Endothelial cell of umbilical vein (primary cell): ENCODE measurements at regions not wholly inside any gene's neighbourhood (a gene's known extent, or its start where the extent isn't known, plus 50 kb on each side); places are given as distances from the start of the nearest gene placed in this dataset.

Experiments
- BruUV-seq: library from RNA; stranded (reverse); fragments of 400-500 nt; replicated peaks from 2 replicates; lab custom pipeline; 2021; lab: Mats Ljungman, UMichigan
- CTCF ChIA-PET: fragments of 300-600, 350-600 bp; sonication (Branson Sonifier 250); formaldehyde crosslinking; loops from one replicate; lab custom pipeline; 2021; ENCODE audit warnings: antibody characterized with exemption, inconsistent platforms; lab: Charles Lee
- POLR2A ChIA-PET: fragments of 300-600, 350-600 bp; sonication (Branson Sonifier 250); formaldehyde crosslinking; loops from one replicate; lab custom pipeline; 2021; ENCODE audit warnings: antibody characterized with exemption, inconsistent platforms; lab: Charles Lee
- DNase-seq: peaks from one replicate; pipeline ENCODE4 v3.0.0-alpha.2; 2011; ENCODE audit warnings: low read depth, low spot score
- FAIRE-seq: peaks from 2 replicates; lab custom pipeline; 2011; peaks lifted over from hg19 to GRCh38; lab: Jason Lieb, UNC
- H2AFZ ChIP-seq: 2 replicates; pipeline ENCODE4 v1.6.0; 2012; ENCODE audit warnings: low read depth, low read length, control low read depth, inconsistent platforms
- H3K27ac ChIP-seq: 2 replicates; pipeline ENCODE4 v1.5.1; 2011; ENCODE audit warnings: low read depth, mild to moderate bottlenecking, control low read depth, low read length, moderate library complexity; ENCODE audit not compliant: insufficient read depth
- H3K27me3 ChIP-seq, 2 experiments: 2 replicates each; pipeline versions ENCODE4 v1.6.0 to v1.6.1; 2011; ENCODE audit warnings: low read length in 2 of 2, mixed read lengths in 1 of 2; ENCODE audit not compliant: control insufficient read depth in 2 of 2, insufficient read depth in 2 of 2
- H3K36me3 ChIP-seq, 2 experiments: 2 replicates in 1 of 2; 3 replicates in 1 of 2; pipeline ENCODE4 v1.5.1; 2011; ENCODE audit warnings: low read length in 2 of 2, mild to moderate bottlenecking in 1 of 2, moderate library complexity in 1 of 2; ENCODE audit not compliant: control insufficient read depth in 2 of 2, insufficient read depth in 2 of 2; ENCODE audit errors: extremely low read depth in 1 of 2
- H3K4me1 ChIP-seq: 3 replicates; pipeline ENCODE4 v1.5.1; 2011; ENCODE audit warnings: mild to moderate bottlenecking, low read length; ENCODE audit not compliant: control insufficient read depth, insufficient read depth; ENCODE audit errors: extremely low read depth
- H3K4me2 ChIP-seq: 2 replicates; pipeline ENCODE4 v1.6.1; 2011; ENCODE audit warnings: low read length, control low read depth, mixed read lengths; ENCODE audit not compliant: insufficient read depth
- H3K4me3 ChIP-seq, 3 experiments: fragments of 200-600 bp in 1 of 3; sonication (generic), shearing (Covaris generic) in 1 of 3; replicated peaks in 1 of 3; 2 replicates each; pipeline ENCODE4 v1.5.1; 2011 to 2016; ENCODE audit warnings: control low read depth in 3 of 3, low read length in 3 of 3, mild to moderate bottlenecking in 2 of 3, inconsistent platforms in 1 of 3, low read depth in 1 of 3, moderate library complexity in 1 of 3; ENCODE audit not compliant: insufficient read depth in 1 of 3
- H3K79me2 ChIP-seq: 2 replicates; pipeline ENCODE4 v1.6.0; 2012; ENCODE audit warnings: low read length, inconsistent platforms; ENCODE audit not compliant: control insufficient read depth, insufficient read depth
- H3K9ac ChIP-seq: replicated peaks from 2 replicates; pipeline ENCODE3; 2011; ENCODE audit warnings: low read length, control low read depth; ENCODE audit not compliant: insufficient read depth; ENCODE audit errors: extremely low read depth
- H3K9me1 ChIP-seq: replicated peaks from 3 replicates; pipeline ENCODE4 v1.6.0; 2011; ENCODE audit warnings: mild to moderate bottlenecking, low read length; ENCODE audit not compliant: control insufficient read depth, insufficient read depth; ENCODE audit errors: extremely low read depth
- H3K9me3 ChIP-seq: replicated peaks from 2 replicates; pipeline ENCODE4 v1.5.1; 2012; ENCODE audit warnings: low read length, inconsistent platforms; ENCODE audit not compliant: control insufficient read depth, insufficient read depth
- H4K20me1 ChIP-seq: replicated peaks from 2 replicates; pipeline ENCODE3; 2011; ENCODE audit warnings: mild to moderate bottlenecking, low read length; ENCODE audit not compliant: control insufficient read depth, insufficient read depth; ENCODE audit errors: extremely low read depth
- CTCF ChIP-seq, 2 donors: IDR thresholded peaks; 1 replicate in 1 of 2; 2 replicates in 1 of 2; pipeline ENCODE4 v1.5.1; 2011; ENCODE audit warnings: low read length in 2 of 2, mild to moderate bottlenecking in 2 of 2, moderate library complexity in 2 of 2, control low read depth in 1 of 2, inconsistent platforms in 1 of 2, low read depth in 1 of 2; ENCODE audit not compliant: insufficient read depth in 1 of 2; ENCODE audit errors: extremely low read depth in 1 of 2
- EZH2 ChIP-seq: IDR thresholded peaks from 2 replicates; pipeline ENCODE4 v1.6.1; 2012; ENCODE audit warnings: borderline replicate concordance, low read depth, mild to moderate bottlenecking, moderate library complexity, low read length, inconsistent platforms; ENCODE audit not compliant: severe bottlenecking
- FOS ChIP-seq: IDR thresholded peaks from 2 replicates; pipeline ENCODE4 v1.6.1; 2011; ENCODE audit warnings: mild to moderate bottlenecking, low read length, moderate library complexity, borderline replicate concordance; ENCODE audit not compliant: insufficient read depth
- GATA2 ChIP-seq: IDR thresholded peaks from 2 replicates; pipeline ENCODE4 v1.7.0; 2011; ENCODE audit warnings: low read depth, mild to moderate bottlenecking, moderate library complexity, mixed read lengths, low read length; ENCODE audit not compliant: insufficient read length, insufficient read depth
- JUN ChIP-seq: IDR thresholded peaks from 2 replicates; pipeline ENCODE4 v1.6.1; 2011; ENCODE audit warnings: borderline replicate concordance, low read depth; ENCODE audit not compliant: insufficient read length, insufficient read depth
- MAX ChIP-seq: IDR thresholded peaks from 2 replicates; pipeline ENCODE4 v1.6.1; 2011; ENCODE audit not compliant: insufficient read depth, insufficient read length
- MYC ChIP-seq: IDR thresholded peaks from one replicate; pipeline ENCODE4 v1.6.1; 2011; ENCODE audit warnings: mild to moderate bottlenecking, low read depth, low read length
- POLR2A ChIP-seq: IDR thresholded peaks from 2 replicates; pipeline ENCODE4 v1.6.1; 2012; ENCODE audit warnings: low read depth, mild to moderate bottlenecking, control low read depth, low read length
- POLR2AphosphoS5 ChIP-seq: IDR thresholded peaks from 2 replicates; pipeline ENCODE4 v1.6.1; 2012; ENCODE audit warnings: low read depth, mild to moderate bottlenecking, control low read depth, low read length, moderate library complexity; ENCODE audit not compliant: insufficient read depth
- dilution Hi-C: fragments of 300-500 bp; cut with MboI; formaldehyde crosslinking; loops from one replicate; pipeline ENCODE4 v1.15.0; 2019; ENCODE audit warnings: low sequenced_read_pairs; ENCODE audit not compliant: extremely low pct_ligation_motif_present
- intact Hi-C: fragments of 100-400 bp; cut with micrococcal nuclease; formaldehyde crosslinking; loops from one replicate; pipeline ENCODE4 v1.10.0; 2022

- intact Hi-C loops: no loop called here
- CTCF ChIA-PET: interaction anchor here (1.8 kb wide), 1 partner anchor 184 kb away, joined by 11 read pairs; no protein-coding TSS in a partner anchor
Observed at GRCh38 chr6:2450546-2450945, 205.1 kb upstream of the GMDS start.

GRCh38 chr6:2449572-2449940 is 204.2 kb upstream of the GMDS start:
- dilution Hi-C loops: no loop called here
- BruUV-seq: no TSS peak
- no peak overlapping the region for H3K4me3 ChIP-seq
- no peak overlapping the region for H3K4me2 ChIP-seq
- H3K4me1 ChIP-seq: peaks cover 4% of the 10 kb centered on the region
- FAIRE-seq (no peak), DNase-seq (no peak)
- no peaks in the 10 kb centered on the region for H3K9me1 ChIP-seq
- no peak overlapping the region for H3K9ac ChIP-seq
- no peaks in the 10 kb centered on the region for H3K9me3 ChIP-seq
- no peak overlapping the region for H2AFZ ChIP-seq
- H3K27me3 ChIP-seq: peaks cover 2 to 3% of the 10 kb centered on the region in 2 experiments
- H3K36me3 ChIP-seq: no peaks in the 10 kb centered on the region
- H3K79me2 ChIP-seq: no peaks in the 10 kb centered on the region
- CTCF ChIA-PET: interaction anchor here (0.6 to 3.0 kb wide), 28 partner anchors 10 to 853 kb away, joined by 3 to 48 read pairs (median 4); no protein-coding TSS in a partner anchor
- no peak overlapping the region for H3K27ac ChIP-seq
- intact Hi-C loops: loop anchor here (2.0 to 5.0 kb wide), 5 partner anchors 245 to 927 kb away; no protein-coding TSS in a partner anchor
- no peaks in the 10 kb centered on the region for H4K20me1 ChIP-seq
- TF ChIP-seq CTCF (IDR thresholded peaks at IDR 0.05; ENCODE audit: extremely low read depth in 1 of 2, insufficient read depth in 1 of 2, low read depth in 1 of 2, low read length in 2 of 2) (no peak), POLR2AphosphoS5 (no peak), MAX (no peak), FOS (no peak), POLR2A (no peak), GATA2 (no peak), EZH2 (no peak), MYC (no peak), JUN (no peak)
- POLR2A ChIA-PET: no interaction called here

More at GRCh38 chr6:2450546-2450945, 205.1 kb upstream of the GMDS start:
- TF ChIP-seq JUN: no peak
- TF ChIP-seq FOS: no peak
- Histone ChIP-seq H3K9me1 (no peaks in the 10 kb centered on the region), H3K4me2 (no peak overlapping the region), H3K27me3 (peaks cover 2 to 3% of the 10 kb centered on the region in 2 experiments), H3K4me3 (no peak overlapping the region), H3K79me2 (no peaks in the 10 kb centered on the region), H3K36me3 (no peaks in the 10 kb centered on the region), H3K9me3 (no peaks in the 10 kb centered on the region), H3K9ac (no peak overlapping the region), H3K27ac (no peak overlapping the region), H3K4me1 (peaks cover 4% of the 10 kb centered on the region), H4K20me1 (no peaks in the 10 kb centered on the region), H2AFZ (no peak overlapping the region)
- FAIRE-seq (no peak), DNase-seq (no peak)
- dilution Hi-C loops: loop anchor here (25.0 kb wide), 1 partner anchor 162 kb away; no protein-coding TSS in a partner anchor
- POLR2A ChIA-PET: interaction anchor here (0.7 kb wide), 2 partner anchors 15 to 184 kb away, joined by 5 read pairs; no protein-coding TSS in a partner anchor
- BruUV-seq: no TSS peak
